Endothelial cell (in vitro differentiated cells): ENCODE measurements at regions not wholly inside any gene's neighbourhood (a gene's known extent, or its start where the extent isn't known, plus 50 kb on each side); places are given as distances from the start of the nearest gene placed in this dataset.

Experiments used
- DNase-seq: peaks from one replicate; pipeline ENCODE4 v3.0.0; 2021; ENCODE audit warnings: low spot score
- H3K27ac Mint-ChIP-seq: one replicate; pipeline ENCODE4 v1.8.0; 2021; ENCODE audit warnings: mixed read lengths, inconsistent platforms; ENCODE audit not compliant: unreplicated experiment
- H3K27me3 Mint-ChIP-seq: one replicate; pipeline ENCODE4 v1.8.0; 2021; ENCODE audit warnings: mild to moderate bottlenecking, moderate library complexity, mixed read lengths, inconsistent platforms; ENCODE audit not compliant: unreplicated experiment
- H3K36me3 Mint-ChIP-seq: one replicate; pipeline ENCODE4 v1.8.0; 2021; ENCODE audit warnings: mild to moderate bottlenecking, low read depth, mixed read lengths, inconsistent platforms; ENCODE audit not compliant: unreplicated experiment
- H3K4me1 Mint-ChIP-seq: one replicate; pipeline ENCODE4 v1.8.0; 2021; ENCODE audit warnings: mild to moderate bottlenecking, mixed read lengths, inconsistent platforms; ENCODE audit not compliant: unreplicated experiment
- H3K4me3 Mint-ChIP-seq: one replicate; pipeline ENCODE4 v1.8.0; 2021; ENCODE audit warnings: mild to moderate bottlenecking, mixed read lengths, inconsistent platforms; ENCODE audit not compliant: unreplicated experiment
- H3K9me3 Mint-ChIP-seq: one replicate; pipeline ENCODE4 v1.8.0; 2021; ENCODE audit warnings: mixed read lengths, inconsistent platforms; ENCODE audit not compliant: unreplicated experiment
- TF ChIP-seq, protein P1 (sequence below): fragments of 200-600 bp; sonication (generic); IDR thresholded peaks from one replicate; pipeline ENCODE4 v1.5.0; 2021; ENCODE audit warnings: antibody characterized with exemption; ENCODE audit not compliant: unreplicated experiment

DNA sequence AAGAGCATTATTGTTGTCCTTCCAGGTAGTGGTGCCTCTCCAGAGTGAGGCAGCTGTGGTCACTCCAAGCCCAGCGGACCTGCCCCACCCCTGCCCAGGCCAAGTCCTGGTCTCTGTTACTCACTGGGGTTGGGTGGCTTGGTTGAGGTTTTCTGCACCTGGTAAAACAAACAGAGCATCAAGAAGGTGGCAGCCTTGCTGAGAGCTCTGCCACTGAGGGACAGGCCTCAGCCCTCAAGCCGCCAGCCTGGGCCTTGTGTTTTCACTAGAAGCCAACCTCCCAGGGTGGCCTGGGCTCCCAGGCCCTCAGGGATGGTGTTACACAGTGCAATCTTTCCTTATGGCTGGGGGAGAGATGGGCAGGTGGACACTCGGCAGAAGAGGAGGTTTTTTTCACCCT, 182.7 kb downstream of the BCOR start:
- no peak overlapping the region for H3K4me3 Mint-ChIP-seq
- DNase-seq = no peak
- H3K27me3 Mint-ChIP-seq = no peaks in the 10 kb centered on the region
- no peaks in the 10 kb centered on the region for H3K4me1 Mint-ChIP-seq
- no peaks in the 10 kb centered on the region for H3K9me3 Mint-ChIP-seq
- H3K36me3 Mint-ChIP-seq = no peaks in the 10 kb centered on the region
- no peak overlapping the region for H3K27ac Mint-ChIP-seq
- TF ChIP-seq, protein P1, sequence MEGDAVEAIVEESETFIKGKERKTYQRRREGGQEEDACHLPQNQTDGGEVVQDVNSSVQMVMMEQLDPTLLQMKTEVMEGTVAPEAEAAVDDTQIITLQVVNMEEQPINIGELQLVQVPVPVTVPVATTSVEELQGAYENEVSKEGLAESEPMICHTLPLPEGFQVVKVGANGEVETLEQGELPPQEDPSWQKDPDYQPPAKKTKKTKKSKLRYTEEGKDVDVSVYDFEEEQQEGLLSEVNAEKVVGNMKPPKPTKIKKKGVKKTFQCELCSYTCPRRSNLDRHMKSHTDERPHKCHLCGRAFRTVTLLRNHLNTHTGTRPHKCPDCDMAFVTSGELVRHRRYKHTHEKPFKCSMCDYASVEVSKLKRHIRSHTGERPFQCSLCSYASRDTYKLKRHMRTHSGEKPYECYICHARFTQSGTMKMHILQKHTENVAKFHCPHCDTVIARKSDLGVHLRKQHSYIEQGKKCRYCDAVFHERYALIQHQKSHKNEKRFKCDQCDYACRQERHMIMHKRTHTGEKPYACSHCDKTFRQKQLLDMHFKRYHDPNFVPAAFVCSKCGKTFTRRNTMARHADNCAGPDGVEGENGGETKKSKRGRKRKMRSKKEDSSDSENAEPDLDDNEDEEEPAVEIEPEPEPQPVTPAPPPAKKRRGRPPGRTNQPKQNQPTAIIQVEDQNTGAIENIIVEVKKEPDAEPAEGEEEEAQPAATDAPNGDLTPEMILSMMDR = no peak

DNA sequence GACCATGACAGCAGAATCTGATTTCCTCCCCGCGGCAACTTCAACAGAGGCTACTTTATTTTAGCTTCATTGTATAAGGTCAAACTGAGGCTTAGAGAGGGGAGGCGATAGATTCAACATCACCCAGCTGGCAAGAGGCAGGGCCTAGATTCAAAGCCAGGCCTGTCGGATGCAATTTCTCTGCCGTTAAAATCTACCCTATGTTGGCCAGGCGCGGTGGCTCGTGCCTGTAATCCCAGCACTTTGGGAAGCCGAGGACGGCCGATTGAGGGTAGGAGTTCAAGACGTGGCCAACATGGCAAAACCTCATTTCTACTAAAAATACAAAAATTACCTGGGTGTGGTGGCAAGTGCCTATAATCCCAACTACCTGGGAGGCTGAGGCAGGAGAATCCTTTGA, 182.2 kb downstream of the BCOR start:
- TF ChIP-seq, protein P1 = no peak
- Mint-ChIP-seq H3K36me3 (no peaks in the 10 kb centered on the region), H3K4me3 (no peak overlapping the region), H3K4me1 (no peaks in the 10 kb centered on the region), H3K9me3 (no peaks in the 10 kb centered on the region), H3K27ac (no peak overlapping the region), H3K27me3 (no peaks in the 10 kb centered on the region)
- DNase-seq = no peak

DNA sequence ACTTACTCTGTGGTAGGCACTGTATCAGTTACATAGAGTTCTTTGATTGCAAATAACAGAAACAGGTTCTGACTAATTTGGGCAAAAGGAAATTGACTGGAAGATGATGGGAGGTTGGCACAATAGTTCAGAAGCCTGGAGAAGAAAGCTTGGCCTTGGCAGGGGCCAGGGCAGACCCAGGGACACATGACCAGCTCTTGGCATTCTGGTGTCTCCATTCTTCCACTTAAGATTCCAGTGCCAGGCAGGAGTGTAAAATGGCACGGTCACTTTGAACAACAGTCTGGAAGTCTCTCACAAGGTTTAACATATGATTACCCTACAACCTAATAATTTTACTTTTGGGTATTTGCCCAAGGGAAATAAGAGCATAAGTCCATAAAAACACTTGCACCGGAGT, 175.9 kb downstream of the BCOR start:
- no peaks in the 10 kb centered on the region for H3K36me3 Mint-ChIP-seq
- H3K9me3 Mint-ChIP-seq = no peaks in the 10 kb centered on the region
- no peaks in the 10 kb centered on the region for H3K27me3 Mint-ChIP-seq
- H3K27ac Mint-ChIP-seq = no peak overlapping the region
- no peak overlapping the region for H3K4me3 Mint-ChIP-seq
- TF ChIP-seq, protein P1 = no peak
- DNase-seq = no peak
- no peaks in the 10 kb centered on the region for H3K4me1 Mint-ChIP-seq

DNA sequence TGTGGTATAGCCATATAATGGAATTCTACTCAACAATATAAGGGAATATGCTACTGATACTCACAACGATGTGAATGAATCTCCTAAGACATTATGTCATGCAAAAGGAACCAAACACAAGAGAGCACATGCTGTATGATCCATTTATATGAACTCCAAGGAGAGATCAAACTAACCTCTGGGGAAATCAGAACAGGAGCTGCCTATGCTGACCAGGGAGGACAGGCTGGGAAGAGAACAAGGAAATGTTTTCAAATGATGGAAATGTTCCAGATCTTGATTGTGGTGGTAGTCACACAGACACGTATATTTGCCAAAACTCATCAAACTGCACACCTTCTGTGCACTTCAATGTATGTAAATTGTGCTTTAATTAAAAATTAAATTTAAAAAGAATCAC, 175.3 kb downstream of the BCOR start:
- Mint-ChIP-seq H3K4me3 (no peak overlapping the region), H3K4me1 (no peaks in the 10 kb centered on the region), H3K27me3 (no peaks in the 10 kb centered on the region), H3K27ac (no peak overlapping the region), H3K9me3 (no peaks in the 10 kb centered on the region), H3K36me3 (no peaks in the 10 kb centered on the region)
- TF ChIP-seq, protein P1 = no peak
- no peak for DNase-seq

DNA sequence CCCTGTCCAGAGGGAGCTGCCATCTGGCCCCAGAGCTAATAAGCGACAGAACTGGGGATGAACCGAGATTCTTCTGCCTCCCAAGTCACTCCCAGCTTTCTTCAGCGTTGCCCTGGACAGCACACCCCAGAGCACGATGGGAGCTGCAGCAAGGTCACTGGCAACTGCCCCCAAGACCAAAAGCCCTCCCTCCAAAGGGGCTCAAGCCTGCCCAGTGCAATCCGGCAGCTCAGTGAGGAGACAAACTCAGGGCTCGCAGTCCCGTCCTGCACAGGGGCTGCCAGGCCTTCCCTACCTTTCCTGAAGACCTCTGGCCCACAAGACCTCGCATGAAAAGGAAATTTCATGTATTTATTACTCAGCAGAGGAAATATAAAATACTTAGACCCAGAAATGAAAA, 174.8 kb downstream of the BCOR start:
- Mint-ChIP-seq H3K27ac (no peak overlapping the region), H3K4me3 (no peak overlapping the region), H3K4me1 (no peaks in the 10 kb centered on the region), H3K9me3 (no peaks in the 10 kb centered on the region), H3K27me3 (no peaks in the 10 kb centered on the region), H3K36me3 (no peaks in the 10 kb centered on the region)
- TF ChIP-seq, protein P1 = no peak
- DNase-seq = no peak
